Gastroesophageal sphincter (tissue), 4 donors: ENCODE measurements at regions not wholly inside any gene's neighbourhood (a gene's known extent, or its start where the extent isn't known, plus 50 kb on each side); places are given as distances from the start of the nearest gene placed in this dataset.
A peak's percentile ranks its signal among the peaks of the same experiment; 100 is the strongest.
"Not testable (repeated sequence)": the region's sequence is repeated elsewhere in the genome, so short reads cannot be mapped to it uniquely, and the experiment has no call there.

ENCODE experiments used
- ATAC-seq: fragments of 150-250 bp; one replicate; pipeline ENCODE4 v1.9.1; 2016; ENCODE audit warnings: mild to moderate bottlenecking, moderate library complexity
- H3K27ac ChIP-seq, 4 donors: fragments of 200-600 bp; sonication (generic) in 3 of 4; 1 replicate in 3 of 4; 2 replicates in 1 of 4; pipeline ENCODE4 v1.5.1; 2016 to 2019
- H3K27me3 ChIP-seq: fragments of 200-600 bp; sonication (generic); one replicate; pipeline ENCODE4 v1.5.1; 2019
- H3K36me3 ChIP-seq, 2 donors: fragments of 200-600 bp; sonication (generic); one replicate each; pipeline ENCODE4 v1.5.1; 2019; ENCODE audit warnings: control low read depth in 1 of 2
- H3K4me1 ChIP-seq, 3 donors: fragments of 200-600 bp; sonication (generic); 1 replicate in 2 of 3; 2 replicates in 1 of 3; pipeline ENCODE4 v1.5.1; 2016 to 2019; ENCODE audit warnings: control low read depth in 2 of 3
- H3K4me3 ChIP-seq, 2 donors: fragments of 200-600 bp; sonication (generic); one replicate each; pipeline ENCODE4 v1.5.1; 2019; ENCODE audit warnings: mild to moderate bottlenecking in 1 of 2, moderate library complexity in 1 of 2
- H3K9me3 ChIP-seq, 3 donors: fragments of 200-600 bp; sonication (generic); one replicate each; pipeline ENCODE4 v1.5.1; 2017 to 2019; ENCODE audit warnings: control low read depth in 2 of 3
- EP300 ChIP-seq: sonication (generic); formaldehyde crosslinking; IDR thresholded peaks from one replicate; pipeline ENCODE4 v1.6.1; 2017; ENCODE audit warnings: antibody characterized with exemption, mild to moderate bottlenecking
- POLR2A ChIP-seq, 2 donors: fragments of 450-650 bp; IDR thresholded peaks; one replicate each; pipeline ENCODE4 v1.6.1; 2017; ENCODE audit warnings: antibody characterized with exemption in 2 of 2, mild to moderate bottlenecking in 2 of 2, moderate library complexity in 1 of 2
- POLR2AphosphoS5 ChIP-seq: sonication (generic); formaldehyde crosslinking; IDR thresholded peaks from one replicate; pipeline ENCODE4 v1.6.1; 2017; ENCODE audit warnings: antibody characterized with exemption
- WGBS, 2 donors: methylation state at CpG; one replicate each; pipeline ENCODE4 v1.1.5; 2018; ENCODE audit warnings: low coverage in 1 of 2; 5-methylcytosine and 5-hydroxymethylcytosine counted together
- TF ChIP-seq, protein P1 (sequence below), 4 experiments: fragments of 200-600 bp in 2 of 4; fragments of 450-650 bp in 2 of 4; sonication (generic) in 1 of 4; IDR thresholded peaks; one replicate each; pipeline ENCODE4 v1.5.1; 2017 to 2019; ENCODE audit warnings: antibody characterized with exemption in 4 of 4, mild to moderate bottlenecking in 2 of 4, moderate library complexity in 2 of 4

DNA sequence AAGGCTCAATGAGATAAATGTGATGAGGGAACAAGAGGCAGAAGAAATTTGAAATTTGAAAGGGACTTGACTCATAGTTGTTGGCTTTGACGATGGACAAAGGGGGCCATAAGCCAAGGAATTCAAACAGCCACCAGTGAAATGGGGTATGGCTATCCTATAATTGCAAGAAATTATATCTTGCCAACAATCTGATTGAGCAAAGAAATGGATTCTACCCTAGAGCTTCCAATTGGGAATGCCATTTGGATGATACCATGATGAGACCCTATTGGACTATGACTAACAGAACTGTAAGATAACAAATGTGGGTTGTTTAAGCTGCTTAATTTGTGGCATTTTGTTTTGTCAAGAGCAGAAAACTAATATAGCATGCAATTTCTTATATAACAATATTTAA is 270.1 kb upstream of the ARSJ start:
- no peak overlapping the region for H3K4me3 ChIP-seq
- ATAC-seq = no peak
- no peaks in the 10 kb centered on the region for H3K27me3 ChIP-seq
- no peaks in the 10 kb centered on the region for H3K36me3 ChIP-seq
- TF ChIP-seq EP300 = no peak
- H3K4me1 ChIP-seq = peaks cover 0 to 24% (median 0%) of the 10 kb centered on the region in 3 donors
- H3K27ac ChIP-seq = peak overlapping the region in 2 of 4 donors; percentile 57 to 59
- H3K9me3 ChIP-seq = peaks cover 0 to 10% (median 0%) of the 10 kb centered on the region in 3 donors
- WGBS, 2 donors = 93 to 100% methylated on average over 1 of the region's 1 CpG

DNA sequence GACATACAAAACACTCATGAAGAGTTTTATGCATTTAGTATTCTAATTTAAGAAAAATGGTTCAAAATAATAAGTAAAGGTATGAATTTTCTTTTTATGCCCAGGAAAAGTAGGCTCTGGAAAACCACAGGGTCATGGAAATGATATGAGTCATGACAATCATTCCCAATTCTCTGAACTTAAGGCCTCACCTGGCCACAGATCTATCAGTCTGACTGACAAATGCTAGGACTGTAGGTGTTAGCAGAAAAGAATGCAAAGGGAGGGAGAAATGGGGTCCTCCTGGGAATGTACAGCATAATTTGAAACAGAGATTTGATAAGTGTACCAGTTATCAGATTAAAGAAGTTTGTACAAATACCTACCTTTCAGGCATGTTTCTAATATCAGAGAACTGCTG is 270.5 kb upstream of the ARSJ start:
- Histone ChIP-seq H3K9me3 (peaks cover 0 to 10% (median 0%) of the 10 kb centered on the region in 3 donors), H3K27me3 (no peaks in the 10 kb centered on the region), H3K36me3 (no peaks in the 10 kb centered on the region), H3K4me1 (peaks cover 0 to 24% (median 0%) of the 10 kb centered on the region in 3 donors), H3K4me3 (no peak overlapping the region), H3K27ac (peak overlapping the region in 3 of 4 donors; percentile 48 to 59 (median 57))
- no peak for ATAC-seq
- TF ChIP-seq POLR2A (IDR thresholded peaks at IDR 0.05) = no peak

DNA sequence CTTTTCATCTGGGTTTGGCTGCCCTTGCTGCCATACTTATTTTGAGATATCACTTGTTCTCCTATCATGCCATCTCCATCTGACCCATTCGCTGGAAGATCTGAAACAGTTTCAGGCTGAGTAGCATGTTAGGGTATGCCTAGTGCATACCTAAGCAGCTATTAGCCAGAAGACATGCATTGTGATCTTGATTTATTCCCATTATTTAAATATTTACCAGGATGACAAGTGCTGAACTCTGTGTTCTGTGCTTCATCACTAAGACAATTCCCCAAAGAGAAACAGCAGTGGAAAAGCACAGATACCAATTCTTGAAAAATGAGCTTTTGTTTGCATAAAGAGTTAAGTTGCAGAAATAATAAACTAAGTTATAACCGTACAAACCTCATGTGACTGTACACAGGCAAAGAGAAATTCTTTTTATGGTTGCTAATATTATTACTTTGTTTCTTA is 271.0 kb upstream of the ARSJ start:
- Histone ChIP-seq H3K4me3 (no peak overlapping the region), H3K36me3 (no peaks in the 10 kb centered on the region), H3K4me1 (peaks cover 0 to 24% (median 0%) of the 10 kb centered on the region in 3 donors), H3K27me3 (no peaks in the 10 kb centered on the region), H3K9me3 (peaks cover 0 to 10% (median 0%) of the 10 kb centered on the region in 3 donors), H3K27ac (peak overlapping the region in 3 of 4 donors; percentile 48 to 59 (median 57))
- TF ChIP-seq POLR2AphosphoS5 = peak; percentile 37
- TF ChIP-seq, protein P1, sequence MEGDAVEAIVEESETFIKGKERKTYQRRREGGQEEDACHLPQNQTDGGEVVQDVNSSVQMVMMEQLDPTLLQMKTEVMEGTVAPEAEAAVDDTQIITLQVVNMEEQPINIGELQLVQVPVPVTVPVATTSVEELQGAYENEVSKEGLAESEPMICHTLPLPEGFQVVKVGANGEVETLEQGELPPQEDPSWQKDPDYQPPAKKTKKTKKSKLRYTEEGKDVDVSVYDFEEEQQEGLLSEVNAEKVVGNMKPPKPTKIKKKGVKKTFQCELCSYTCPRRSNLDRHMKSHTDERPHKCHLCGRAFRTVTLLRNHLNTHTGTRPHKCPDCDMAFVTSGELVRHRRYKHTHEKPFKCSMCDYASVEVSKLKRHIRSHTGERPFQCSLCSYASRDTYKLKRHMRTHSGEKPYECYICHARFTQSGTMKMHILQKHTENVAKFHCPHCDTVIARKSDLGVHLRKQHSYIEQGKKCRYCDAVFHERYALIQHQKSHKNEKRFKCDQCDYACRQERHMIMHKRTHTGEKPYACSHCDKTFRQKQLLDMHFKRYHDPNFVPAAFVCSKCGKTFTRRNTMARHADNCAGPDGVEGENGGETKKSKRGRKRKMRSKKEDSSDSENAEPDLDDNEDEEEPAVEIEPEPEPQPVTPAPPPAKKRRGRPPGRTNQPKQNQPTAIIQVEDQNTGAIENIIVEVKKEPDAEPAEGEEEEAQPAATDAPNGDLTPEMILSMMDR (IDR thresholded peaks at IDR 0.05) = no peak
- 37 to 39% methylated on average over 2 of the region's 2 CpGs for WGBS, 2 donors
- peak; percentile 39 for ATAC-seq

DNA sequence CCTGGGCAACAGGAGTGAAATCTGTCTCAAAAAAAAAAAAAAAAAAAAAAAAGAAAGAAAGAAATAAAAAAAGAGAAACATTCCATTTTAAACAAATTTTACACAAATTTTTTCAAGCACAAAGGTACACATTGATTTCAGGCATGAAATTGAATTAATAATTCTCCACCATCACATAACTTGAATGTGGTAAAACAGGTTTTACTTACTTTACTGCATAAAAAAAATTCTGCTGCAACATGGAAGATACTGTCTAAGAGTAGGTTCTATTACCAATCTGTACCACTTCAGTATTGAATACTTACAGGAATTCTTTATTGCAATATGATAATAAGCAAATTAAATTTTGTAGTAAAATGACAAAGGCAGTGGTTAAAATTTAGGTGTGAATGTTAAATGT is 271.6 kb upstream of the ARSJ start:
- no peak overlapping the region for H3K4me3 ChIP-seq
- H3K36me3 ChIP-seq = no peaks in the 10 kb centered on the region
- no peaks in the 10 kb centered on the region for H3K27me3 ChIP-seq
- H3K4me1 ChIP-seq = peaks cover 0 to 24% (median 0%) of the 10 kb centered on the region in 3 donors
- H3K9me3 ChIP-seq = peaks cover 0 to 10% (median 0%) of the 10 kb centered on the region in 3 donors
- ATAC-seq = no peak
- peak overlapping the region in 2 of 4 donors; percentile 16 to 59 for H3K27ac ChIP-seq
- TF ChIP-seq, protein P1 (IDR thresholded peaks at IDR 0.05) = no peak
- TF ChIP-seq POLR2AphosphoS5 (no peak), POLR2A (IDR thresholded peaks at IDR 0.05) (no peak), EP300 (no peak)

DNA sequence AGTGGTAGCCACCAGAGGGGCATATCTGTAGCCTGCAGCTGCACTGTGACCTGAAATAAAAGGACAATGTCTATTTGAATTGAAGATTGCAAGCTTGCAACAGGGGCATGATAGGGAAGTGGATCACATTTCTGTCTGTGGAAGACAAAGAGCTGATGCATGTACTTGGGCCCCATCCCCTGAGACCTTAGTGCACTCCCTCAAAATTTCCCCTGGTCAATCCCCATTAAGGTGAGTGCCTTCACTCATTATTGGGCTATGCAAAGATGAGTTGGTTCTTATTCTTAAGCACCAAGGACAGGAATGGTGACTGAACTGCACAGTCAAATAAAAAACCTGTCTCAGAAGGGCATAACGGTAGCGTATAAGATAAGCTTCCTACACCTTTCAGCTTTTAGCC is 273.1 kb upstream of the ARSJ start:
- no peak for ATAC-seq
- H3K27ac ChIP-seq = no peak overlapping the region
- H3K4me3 ChIP-seq = no peak overlapping the region
- 96 to 100% methylated on average over 2 of the region's 2 CpGs for WGBS, 2 donors
- TF ChIP-seq, protein P1 (IDR thresholded peaks at IDR 0.05) = no peak
- no peak for TF ChIP-seq POLR2AphosphoS5
- TF ChIP-seq EP300 = no peak
- TF ChIP-seq POLR2A (IDR thresholded peaks at IDR 0.05) = no peak
- no peaks in the 10 kb centered on the region for H3K27me3 ChIP-seq
- peaks cover 0 to 24% (median 0%) of the 10 kb centered on the region in 3 donors for H3K4me1 ChIP-seq
- H3K9me3 ChIP-seq = peaks cover 0 to 10% (median 0%) of the 10 kb centered on the region in 3 donors
- no peaks in the 10 kb centered on the region for H3K36me3 ChIP-seq

DNA sequence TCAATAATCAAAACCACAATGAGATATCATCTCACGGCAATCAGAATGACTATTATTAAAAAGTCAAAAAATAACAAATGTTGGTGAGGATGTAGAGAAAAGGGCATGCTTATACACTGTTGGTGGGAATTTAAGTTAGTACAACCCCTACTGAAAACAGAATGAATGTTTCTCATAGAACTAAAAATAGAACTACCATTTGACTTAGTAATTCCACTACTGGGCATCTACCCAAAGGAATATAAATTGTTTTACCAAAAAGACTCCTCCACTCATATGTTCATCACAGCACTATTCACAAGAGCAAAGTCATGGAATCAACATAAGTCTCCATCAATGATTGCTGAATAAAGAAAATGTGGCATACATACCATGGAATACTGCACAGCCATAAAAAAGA is 278.1 kb upstream of the ARSJ start:
- no peak for ATAC-seq
- Histone ChIP-seq H3K36me3 (no peaks in the 10 kb centered on the region), H3K27me3 (no peaks in the 10 kb centered on the region), H3K4me1 (no peaks in the 10 kb centered on the region), H3K27ac (peak overlapping the region in 1 of 4 donors; percentile 9), H3K9me3 (peaks cover 0 to 10% (median 0%) of the 10 kb centered on the region in 3 donors), H3K4me3 (no peak overlapping the region)
- TF ChIP-seq, protein P1 (IDR thresholded peaks at IDR 0.05) = no peak
- no peak for TF ChIP-seq EP300
- no peak for TF ChIP-seq POLR2AphosphoS5
- TF ChIP-seq POLR2A (IDR thresholded peaks at IDR 0.05) = no peak
- WGBS, 2 donors = 0% methylated on average over 1 of the region's 1 CpG; no CpG with 5 or more reads in 1 of the 2 donors

DNA sequence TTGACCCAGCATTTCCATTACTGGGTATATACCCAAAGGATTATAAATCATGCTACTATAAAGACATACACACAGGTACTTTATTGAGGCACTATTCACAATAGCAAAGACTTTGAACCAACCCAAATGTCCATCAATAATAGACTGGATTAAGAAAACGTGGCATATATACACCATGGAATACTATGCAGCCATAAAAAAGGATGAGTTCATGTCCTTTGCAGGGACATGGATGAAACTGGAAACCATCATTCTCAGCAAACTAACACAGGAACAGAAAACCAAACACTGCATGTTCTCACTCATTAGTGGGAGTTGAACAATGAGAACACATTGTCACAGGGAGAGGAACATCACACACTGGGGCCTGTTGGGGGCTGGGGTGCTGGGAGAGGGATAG is 283.0 kb upstream of the ARSJ start:
- H3K4me1 ChIP-seq, H3K27me3 ChIP-seq, H3K4me3 ChIP-seq, ATAC-seq, H3K27ac ChIP-seq, H3K36me3 ChIP-seq, H3K9me3 ChIP-seq: not testable (repeated sequence)
- WGBS, 2 donors = 83% methylated on average over 1 of the region's 1 CpG; no CpG with 5 or more reads in 1 of the 2 donors
